Suprapubic skin (tissue), 4 donors: ENCODE measurements at regions not wholly inside any gene's neighbourhood (a gene's known extent, or its start where the extent isn't known, plus 50 kb on each side); places are given as distances from the start of the nearest gene placed in this dataset.

ENCODE experiments used
- EP300 ChIP-seq: sonication (generic); formaldehyde crosslinking; IDR thresholded peaks from one replicate; pipeline ENCODE4 v1.6.1; 2017; ENCODE audit warnings: antibody characterized with exemption
- POLR2A ChIP-seq, 2 donors: fragments of 450-650 bp; IDR thresholded peaks; one replicate each; pipeline ENCODE4 v1.6.1; 2017; ENCODE audit warnings: antibody characterized with exemption in 2 of 2, mild to moderate bottlenecking in 2 of 2, moderate library complexity in 2 of 2
- POLR2AphosphoS5 ChIP-seq, 3 donors: sonication (generic); formaldehyde crosslinking; IDR thresholded peaks; one replicate each; pipeline ENCODE4 v1.6.1; 2017; ENCODE audit warnings: antibody characterized with exemption in 3 of 3
- TF ChIP-seq, protein P1 (sequence below), 2 donors: fragments of 200-600 bp in 1 of 2; fragments of 450-650 bp in 1 of 2; sonication (generic) in 1 of 2; IDR thresholded peaks; one replicate each; pipeline ENCODE4 v1.5.1; 2016 to 2019; ENCODE audit warnings: antibody characterized with exemption in 2 of 2, mild to moderate bottlenecking in 1 of 2, moderate library complexity in 1 of 2

DNA sequence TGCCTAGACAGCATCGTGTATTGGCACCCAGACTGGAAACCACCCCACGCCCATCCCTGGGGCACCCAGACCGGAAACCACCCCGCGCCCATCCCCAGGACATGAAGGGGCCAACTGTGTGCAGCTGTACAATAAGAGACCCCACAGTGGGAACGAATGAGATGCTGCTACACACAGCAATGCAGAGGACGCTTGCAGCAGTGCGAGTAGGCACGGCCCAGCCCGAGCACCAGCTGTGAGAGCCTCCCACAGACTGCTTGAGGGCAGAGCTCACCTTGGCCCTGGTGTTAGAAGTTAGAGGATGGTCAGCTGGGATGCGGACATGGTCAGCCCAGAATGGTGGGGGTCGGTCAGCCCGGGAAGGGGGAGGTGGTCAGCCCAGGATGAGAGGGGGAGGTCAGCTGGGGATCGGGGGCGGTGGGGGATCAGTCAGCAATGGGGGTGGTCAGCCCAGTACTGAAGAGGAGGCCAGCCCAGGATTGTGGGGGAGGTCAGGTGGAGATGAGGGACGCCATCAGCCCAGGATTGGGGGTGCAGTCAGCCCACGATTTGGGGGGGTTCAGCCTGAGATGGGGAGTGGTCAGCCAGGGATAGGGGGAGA is 340.0 kb downstream of the C16orf95 start:
- no peak for TF ChIP-seq POLR2A (IDR thresholded peaks at IDR 0.05)
- TF ChIP-seq, protein P1, sequence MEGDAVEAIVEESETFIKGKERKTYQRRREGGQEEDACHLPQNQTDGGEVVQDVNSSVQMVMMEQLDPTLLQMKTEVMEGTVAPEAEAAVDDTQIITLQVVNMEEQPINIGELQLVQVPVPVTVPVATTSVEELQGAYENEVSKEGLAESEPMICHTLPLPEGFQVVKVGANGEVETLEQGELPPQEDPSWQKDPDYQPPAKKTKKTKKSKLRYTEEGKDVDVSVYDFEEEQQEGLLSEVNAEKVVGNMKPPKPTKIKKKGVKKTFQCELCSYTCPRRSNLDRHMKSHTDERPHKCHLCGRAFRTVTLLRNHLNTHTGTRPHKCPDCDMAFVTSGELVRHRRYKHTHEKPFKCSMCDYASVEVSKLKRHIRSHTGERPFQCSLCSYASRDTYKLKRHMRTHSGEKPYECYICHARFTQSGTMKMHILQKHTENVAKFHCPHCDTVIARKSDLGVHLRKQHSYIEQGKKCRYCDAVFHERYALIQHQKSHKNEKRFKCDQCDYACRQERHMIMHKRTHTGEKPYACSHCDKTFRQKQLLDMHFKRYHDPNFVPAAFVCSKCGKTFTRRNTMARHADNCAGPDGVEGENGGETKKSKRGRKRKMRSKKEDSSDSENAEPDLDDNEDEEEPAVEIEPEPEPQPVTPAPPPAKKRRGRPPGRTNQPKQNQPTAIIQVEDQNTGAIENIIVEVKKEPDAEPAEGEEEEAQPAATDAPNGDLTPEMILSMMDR (IDR thresholded peaks at IDR 0.05): no peak
- TF ChIP-seq EP300: no peak
- no peak for TF ChIP-seq POLR2AphosphoS5 (IDR thresholded peaks at IDR 0.05)
